HG02798 (cell line): ENCODE measurements at regions not wholly inside any gene's neighbourhood (a gene's known extent, or its start where the extent isn't known, plus 50 kb on each side); places are given as distances from the start of the nearest gene placed in this dataset.
"Not testable (repeated sequence)": the region's sequence is repeated elsewhere in the genome, so short reads cannot be mapped to it uniquely, and the experiment has no call there.

Experiments
- ATAC-seq: cut with Tn5 transposase; IDR thresholded peaks from one replicate; pipeline ENCODE4 v1.9.1; 2021; ENCODE audit warnings: mild to moderate bottlenecking; ENCODE audit not compliant: unreplicated experiment, poor library complexity

GRCh38 chrX:55326985-55327384, 62.3 kb upstream of the PAGE3 start:
- no peak for ATAC-seq

- no peak for ATAC-seq
These were observed 70.6 kb upstream of the PAGE3 start for GRCh38 chrX:55335296-55335695.

- no peak for ATAC-seq
These were observed 71.5 kb upstream of the PAGE3 start for GRCh38 chrX:55336176-55336575.

GRCh38 chrX:55340896-55341433, 76.2 kb upstream of the PAGE3 start:
- no peak for ATAC-seq

GRCh38 chrX:55342533-55343501, 78.1 kb upstream of the PAGE3 start:
- ATAC-seq: peak; percentile 90

- ATAC-seq: no peak
These were observed 91.9 kb upstream of the PAGE3 start for GRCh38 chrX:55356609-55357008.

GRCh38 chrX:55357236-55357635, 92.5 kb upstream of the PAGE3 start:
- no peak for ATAC-seq

- ATAC-seq: no peak
These were observed 72.5 kb upstream of the MAGEH1 start for GRCh38 chrX:55379396-55379795.

- ATAC-seq: no peak
These were observed 62.6 kb upstream of the MAGEH1 start for GRCh38 chrX:55389376-55389775.

- not testable (repeated sequence) for ATAC-seq
These were observed 55.1 kb upstream of the MAGEH1 start for GRCh38 chrX:55396836-55397235.
